GM18502 (cell line): ENCODE measurements at regions not wholly inside any gene's neighbourhood (a gene's known extent, or its start where the extent isn't known, plus 50 kb on each side); places are given as distances from the start of the nearest gene placed in this dataset.
"Not testable (repeated sequence)": the region's sequence is repeated elsewhere in the genome, so short reads cannot be mapped to it uniquely, and the experiment has no call there.

ENCODE experiments used
- ATAC-seq: cut with Tn5 transposase; IDR thresholded peaks from one replicate; pipeline ENCODE4 v1.9.1; 2021; ENCODE audit warnings: mild to moderate bottlenecking; ENCODE audit not compliant: unreplicated experiment, poor library complexity

DNA sequence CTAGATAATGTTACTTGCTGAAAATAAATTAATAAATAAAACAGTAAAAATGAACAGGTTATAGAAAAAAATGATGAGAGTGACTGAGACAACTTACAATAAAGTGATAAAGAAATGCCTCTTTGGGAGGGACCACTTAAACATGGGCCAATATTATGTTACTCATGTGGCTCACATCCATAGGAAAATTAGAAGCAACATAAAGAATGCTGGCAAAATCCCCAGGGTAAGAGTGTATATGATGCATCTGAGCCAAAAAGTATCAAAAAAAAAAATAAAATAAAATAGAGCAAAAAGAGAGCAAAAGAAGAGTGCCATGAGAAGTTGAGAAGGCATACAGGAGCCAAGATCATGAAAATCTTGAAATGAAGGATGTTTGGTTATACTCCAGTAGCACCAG lies 818.0 kb downstream of the LTN1 start:
- ATAC-seq: no peak

DNA sequence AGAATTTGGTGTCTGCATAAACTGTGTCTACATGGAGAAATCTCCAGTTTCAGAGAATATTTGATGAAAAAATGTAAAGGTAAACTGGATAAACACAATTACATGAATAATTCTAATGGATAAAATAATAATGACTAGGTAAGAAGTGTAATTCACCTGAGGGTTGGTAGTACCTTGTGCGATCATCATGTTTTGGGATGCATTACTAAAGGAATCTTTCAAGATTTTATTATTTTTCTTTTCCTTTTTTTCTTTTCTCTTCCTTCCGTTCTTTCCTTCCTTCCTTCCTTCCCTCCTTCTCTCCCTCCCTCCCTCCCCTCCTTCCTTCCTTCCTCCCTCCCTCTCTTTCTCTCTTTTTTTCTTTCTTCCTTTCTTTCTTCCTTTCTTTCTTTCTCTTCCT lies 818.7 kb downstream of the LTN1 start:
- ATAC-seq: no peak

DNA sequence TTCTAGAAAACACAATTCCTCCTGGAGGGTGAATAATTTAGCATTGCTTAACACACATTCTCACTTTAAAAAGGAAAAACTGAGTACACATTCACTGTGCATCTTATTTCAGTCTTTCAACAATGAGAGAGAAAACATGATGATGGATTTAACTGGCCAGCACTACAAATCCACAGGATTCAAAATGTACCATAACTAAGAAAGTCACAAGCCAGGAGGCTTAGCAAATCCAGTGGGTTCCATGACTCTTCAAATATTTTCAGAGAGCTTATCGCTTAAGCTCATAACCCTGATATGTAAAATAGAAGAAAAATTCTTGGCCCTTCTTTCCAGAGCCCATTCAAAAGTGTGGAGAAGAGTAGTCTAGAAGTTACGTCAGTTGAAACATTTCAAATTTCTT lies 820.3 kb downstream of the LTN1 start:
- no peak for ATAC-seq

DNA sequence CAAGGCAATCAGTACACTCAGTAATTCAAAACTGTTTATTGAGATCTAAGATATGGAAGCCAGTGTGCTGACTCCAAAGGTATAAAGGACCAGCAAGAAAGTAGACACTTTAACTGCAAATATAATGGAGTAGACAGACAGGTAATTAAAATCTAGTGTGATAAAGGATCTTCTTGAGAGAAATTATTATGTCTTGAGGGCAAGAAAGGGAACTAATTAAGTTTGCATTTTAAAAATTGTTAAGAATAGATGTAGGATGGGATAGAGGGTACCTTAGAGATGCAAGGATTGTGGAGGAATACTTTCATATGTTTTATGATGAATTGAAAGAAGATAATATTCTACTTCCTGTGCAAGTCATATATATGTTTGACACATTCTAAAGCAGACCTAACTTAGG lies 825.3 kb downstream of the LTN1 start:
- no peak for ATAC-seq

DNA sequence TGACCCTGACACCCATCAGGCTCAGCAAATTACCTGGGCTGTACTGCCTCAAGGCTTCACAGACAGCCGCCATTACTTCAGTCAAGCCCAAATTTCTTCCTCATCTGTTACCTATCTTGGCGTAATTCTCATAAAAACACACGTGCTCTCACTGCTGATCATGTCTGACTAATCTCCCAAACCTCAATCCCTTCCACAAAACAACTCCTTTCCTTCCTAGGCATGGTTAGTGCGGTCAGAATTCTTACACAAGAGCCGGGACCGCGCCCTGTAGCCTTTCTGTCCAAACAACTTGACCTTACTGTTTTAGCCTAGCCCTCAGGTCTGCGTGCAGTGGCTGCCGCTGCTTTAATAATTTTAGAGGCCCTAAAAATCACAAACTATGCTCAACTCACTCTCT lies 828.2 kb downstream of the LTN1 start:
- ATAC-seq: not testable (repeated sequence)

DNA sequence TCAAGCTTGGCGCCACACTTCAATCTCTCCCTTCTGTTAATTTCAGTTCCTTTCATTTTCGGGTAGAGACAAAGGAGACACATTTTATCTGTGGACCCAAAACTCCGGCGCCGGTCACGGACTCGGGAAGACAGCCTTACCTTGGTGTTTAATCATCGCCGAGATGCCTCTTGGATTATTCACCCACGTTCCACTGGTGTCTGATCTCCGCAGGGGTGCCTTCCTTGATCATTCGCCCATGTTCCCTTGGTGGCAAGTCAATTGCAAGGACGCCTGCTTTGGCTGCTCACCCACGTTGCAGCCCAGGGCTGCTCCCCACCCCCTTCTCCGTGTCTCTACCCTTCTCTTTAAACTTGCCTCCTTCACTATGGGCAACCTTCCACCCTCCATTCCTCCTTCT lies 830.6 kb downstream of the LTN1 start:
- ATAC-seq: not testable (repeated sequence)

DNA sequence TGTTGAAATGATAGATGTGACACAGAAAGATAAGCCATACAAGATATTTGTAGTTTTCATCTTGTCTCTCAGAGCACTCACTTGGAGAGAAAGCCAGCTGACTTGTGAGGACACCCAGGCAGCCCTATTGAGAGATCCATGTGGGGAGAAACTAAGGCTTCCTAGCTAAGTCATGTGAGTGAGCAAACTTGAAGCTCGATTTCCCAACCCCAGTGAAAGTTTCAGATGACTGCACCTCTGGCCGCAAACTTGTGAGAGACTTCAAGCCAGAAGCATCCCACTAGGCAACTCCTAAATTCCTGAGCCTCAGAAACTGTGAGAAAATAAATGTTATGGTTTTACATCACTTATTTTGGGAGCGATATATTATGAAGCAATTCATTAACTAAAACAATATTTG lies 832.3 kb downstream of the LTN1 start:
- ATAC-seq: no peak

DNA sequence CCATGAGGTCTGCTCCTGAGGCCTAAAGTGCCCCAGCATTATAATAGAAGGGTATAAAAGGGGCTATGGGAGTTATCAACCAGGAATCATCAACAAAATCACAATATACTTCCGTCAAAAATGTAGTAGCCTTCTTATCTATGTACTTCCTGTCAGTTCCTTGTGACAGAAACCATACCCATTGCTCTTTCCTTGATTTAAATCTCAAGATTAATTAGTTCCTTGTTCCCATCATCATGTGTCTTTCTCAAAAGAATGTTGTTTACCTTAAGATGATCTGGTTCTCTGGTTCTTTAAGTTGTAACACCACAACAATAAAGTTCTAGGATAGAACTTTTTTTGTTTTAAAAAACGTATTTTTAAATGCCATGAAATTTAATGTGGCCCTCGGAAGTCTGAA lies 833.3 kb downstream of the LTN1 start:
- no peak for ATAC-seq

DNA sequence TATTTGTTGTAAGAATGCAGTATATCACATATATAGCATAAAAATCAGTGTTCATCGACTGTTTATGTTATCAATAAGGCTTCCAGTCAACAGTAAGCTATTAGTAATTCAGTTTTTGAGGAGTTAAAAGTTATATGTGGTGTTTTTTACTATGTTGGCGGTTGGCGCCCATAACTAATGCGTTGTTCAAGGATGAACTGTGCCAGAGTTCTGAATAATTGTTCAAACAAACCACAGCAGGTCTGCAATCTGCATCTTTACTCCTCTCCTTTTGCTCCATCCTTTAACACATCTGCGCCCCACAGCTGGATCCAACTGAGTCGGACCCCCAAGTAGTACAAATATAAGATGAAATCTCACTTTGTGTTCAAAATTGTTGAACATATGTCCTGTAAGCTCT lies 836.1 kb downstream of the LTN1 start:
- no peak for ATAC-seq

DNA sequence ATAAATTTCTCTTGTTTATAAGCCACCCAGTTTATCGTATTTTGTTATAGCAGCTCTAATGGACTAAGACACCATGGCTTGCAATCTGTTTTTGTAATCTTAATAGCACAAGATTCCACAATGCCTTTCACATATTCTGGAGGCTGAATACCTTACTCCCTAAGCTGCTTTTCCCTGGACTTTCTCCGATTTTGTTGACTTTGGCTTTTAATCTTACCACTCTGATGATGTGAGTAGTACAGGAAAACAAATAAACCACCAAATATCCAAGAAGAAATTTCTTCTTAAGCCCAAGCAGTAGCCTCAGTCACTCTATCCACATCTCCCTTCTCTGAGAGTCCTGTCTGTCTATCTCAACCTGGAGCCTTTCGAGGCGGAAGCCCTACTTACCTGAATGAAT lies 838.6 kb downstream of the LTN1 start:
- ATAC-seq: no peak

DNA sequence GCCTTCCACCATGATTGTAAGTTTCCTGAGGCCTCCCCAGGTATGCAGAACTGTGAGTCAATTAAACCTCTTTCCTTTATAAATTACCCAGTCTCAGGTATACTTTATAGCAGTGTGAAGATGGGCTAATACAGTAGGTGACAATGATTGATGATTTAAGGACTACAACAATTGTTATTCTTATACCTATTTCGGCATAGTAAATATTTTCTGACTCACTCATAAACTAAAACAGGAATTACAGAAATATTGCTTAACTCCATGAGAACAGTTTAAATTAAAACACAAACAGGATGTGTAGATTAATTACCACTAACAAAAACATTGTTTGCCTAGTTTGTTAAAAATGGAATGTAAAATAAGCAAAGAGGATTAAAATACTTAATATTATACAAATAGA lies 839.9 kb downstream of the LTN1 start:
- no peak for ATAC-seq

DNA sequence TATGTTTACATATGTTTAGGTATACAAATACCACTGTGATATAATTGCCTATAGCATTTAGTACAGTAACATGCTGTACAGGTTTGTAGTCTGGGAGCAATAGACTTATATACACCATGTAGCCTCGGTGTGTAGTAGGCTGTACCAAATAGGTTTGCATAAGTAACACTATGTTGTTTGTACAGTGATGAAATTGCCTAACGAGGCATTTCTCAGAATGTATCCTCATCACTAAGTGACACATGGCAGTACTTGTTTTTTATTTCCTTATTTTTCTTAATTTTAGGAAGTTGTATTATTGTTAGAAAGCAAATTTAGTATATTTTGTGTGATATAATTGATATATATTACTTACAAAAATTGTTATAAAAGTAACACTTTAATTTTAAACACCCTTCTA lies 840.9 kb downstream of the LTN1 start:
- ATAC-seq: no peak

DNA sequence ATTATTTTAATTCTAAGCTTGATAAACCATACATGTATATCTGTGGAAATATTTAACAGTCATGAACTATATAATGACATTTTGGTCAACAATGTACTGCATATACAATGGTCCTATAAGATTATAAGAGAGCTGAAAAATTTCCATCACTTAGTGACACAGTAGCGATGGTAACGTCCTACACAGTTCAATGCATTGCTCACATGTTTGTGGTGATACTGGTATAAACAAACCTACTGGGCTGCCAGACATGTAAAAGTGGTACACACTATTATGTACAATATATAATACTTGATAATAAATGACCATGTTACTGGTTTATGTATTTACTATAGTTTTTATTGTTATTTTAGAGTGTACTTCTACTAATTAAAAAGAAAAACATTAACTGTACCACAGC lies 841.9 kb downstream of the LTN1 start:
- ATAC-seq: no peak

DNA sequence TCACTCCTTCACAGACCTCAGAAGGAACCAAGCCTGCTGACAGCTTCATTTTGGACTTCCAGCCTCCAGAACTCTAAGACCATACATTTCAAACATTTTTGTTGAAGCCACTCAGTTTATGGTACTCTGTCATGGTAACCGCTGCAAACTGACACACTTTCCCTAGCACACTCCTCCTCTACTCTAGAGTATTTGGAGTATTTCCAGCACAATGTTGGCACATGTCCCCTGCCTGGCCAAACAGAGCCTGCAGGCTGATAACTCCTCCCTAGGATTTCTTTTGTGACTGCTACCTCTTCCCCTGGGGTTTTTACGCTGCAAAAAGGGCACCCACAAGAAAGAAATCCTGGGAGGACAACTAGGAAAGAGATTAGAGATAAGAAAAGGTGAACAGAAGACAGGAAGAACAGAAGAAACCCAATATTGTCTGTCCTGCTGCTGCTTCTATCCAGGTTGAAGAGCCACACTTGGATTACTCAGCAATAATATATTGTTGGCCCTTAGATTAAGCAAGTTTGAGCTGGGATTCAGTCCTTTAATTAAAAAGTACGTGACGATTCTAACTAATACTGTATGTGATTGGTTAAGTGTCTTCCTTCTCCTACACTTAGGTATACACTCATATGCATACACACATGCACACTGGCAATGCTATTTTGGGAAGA lies 844.1 kb downstream of the LTN1 start:
- ATAC-seq: no peak

DNA sequence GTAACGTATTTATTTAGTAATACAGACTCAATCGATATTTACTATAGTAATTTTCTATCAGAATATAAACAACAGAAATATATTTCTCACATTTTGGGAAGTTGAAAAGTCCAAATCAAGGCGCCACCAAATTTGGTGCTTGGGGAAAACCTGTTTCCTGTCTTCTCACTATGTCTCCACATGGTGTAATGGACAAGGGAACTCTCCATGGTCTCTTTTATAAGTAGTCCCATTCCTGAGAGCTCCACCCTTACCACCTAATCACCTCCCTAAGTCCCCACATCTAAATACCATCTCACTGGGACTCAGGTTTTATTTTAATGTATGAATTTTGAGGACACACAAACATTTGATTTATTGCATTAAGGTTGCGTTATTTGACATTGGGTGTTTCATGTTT lies 848.0 kb downstream of the LTN1 start:
- ATAC-seq: no peak

DNA sequence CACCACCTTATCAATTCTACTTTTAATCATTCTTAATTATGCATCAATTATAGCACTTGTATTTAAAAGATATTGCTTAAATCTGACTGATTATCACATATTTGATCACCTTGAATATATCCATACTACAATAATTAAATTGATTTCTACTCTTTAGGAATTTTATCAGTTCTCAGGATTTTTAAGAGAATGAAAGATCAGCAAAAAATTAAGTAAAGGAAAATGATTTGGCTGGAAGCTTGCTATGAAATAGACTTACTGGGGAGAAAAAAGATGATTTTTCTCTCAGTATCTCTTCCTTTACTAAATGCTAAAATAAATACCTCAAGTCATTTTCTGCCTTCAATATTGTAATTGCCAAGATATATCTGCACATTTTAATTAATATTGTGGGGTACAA lies 848.6 kb downstream of the LTN1 start:
- no peak for ATAC-seq

DNA sequence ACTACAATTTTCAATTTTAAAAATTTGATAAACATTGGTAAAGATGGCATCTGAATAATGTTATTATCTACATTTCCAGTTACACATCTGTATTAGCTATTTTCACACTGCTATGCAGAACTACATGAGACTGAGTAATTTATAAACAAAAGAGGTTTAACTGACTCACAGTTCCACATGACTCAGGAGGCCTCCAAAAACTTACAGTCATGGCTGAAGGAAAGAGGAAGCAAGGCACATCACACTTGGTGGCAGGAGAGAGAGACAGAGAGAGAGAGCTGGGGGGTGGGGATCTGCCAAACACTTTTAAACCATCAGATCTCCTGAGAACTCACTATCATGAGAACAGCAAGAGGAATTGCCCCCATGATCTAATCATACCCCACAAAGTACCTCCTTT lies 850.0 kb downstream of the LTN1 start:
- ATAC-seq: no peak

DNA sequence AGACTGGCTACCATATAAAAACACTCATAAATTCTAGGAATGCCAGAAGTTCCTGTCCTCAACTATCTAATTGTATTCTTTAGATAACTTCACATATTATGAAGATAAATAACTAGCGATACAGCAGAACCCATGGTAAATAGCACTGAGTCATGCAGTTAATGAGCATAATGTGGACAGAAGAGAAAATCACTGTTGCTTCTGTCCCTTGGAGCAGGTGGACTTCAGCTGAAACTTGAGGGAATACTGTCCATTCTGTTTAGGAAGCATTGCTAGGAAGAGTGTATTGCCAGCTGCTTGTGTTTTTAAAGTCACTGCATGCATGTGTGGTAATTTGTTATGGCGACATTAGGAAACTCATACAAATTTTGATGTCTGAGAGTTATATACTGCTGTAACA lies 854.4 kb downstream of the LTN1 start:
- no peak for ATAC-seq

DNA sequence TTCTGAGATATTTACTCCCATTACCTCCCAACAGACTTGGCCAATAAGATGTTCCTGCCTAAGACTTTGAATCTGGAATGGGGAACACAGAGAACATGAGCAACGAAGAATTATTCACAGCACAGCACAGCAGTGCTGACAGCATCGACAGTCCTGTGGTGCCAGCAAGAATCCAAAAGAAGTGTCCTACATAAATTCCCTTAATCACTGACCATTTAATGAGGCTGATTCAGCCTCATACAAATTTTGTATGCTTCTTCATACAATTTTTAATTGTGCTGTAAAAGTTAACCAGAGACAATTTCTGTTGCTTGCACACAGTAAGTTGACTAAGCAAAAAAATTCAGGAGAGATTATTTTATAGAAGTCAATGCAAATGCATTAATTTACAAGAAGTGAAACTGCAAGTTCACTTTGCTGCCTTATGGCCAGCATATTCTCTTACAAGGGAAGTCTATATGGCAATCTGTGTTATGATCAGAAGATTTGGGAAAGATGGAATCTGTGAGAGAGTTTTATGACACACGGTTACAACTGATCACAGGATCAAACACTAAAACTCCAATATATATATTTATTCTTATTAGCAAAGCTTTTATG lies 855.9 kb downstream of the LTN1 start:
- ATAC-seq: no peak

DNA sequence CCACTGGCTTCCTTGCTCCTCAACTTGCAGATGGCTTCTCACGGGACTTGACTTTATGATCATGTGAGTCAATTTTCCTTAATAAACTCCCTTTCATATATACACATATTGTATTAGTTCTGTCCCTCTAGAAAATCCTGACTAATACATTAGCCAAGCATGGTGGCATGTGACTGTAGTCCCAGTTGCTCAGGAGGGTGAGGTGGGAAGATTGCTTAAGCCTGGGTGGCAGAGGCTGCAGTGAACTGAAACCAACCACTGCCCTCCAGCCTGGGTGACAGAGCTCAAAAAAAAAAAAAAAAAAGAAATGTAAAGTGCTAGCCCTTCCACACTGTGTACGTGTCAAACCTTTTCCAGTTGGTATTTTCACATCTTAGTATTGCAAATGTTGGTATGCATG lies 857.0 kb downstream of the LTN1 start:
- ATAC-seq: no peak

DNA sequence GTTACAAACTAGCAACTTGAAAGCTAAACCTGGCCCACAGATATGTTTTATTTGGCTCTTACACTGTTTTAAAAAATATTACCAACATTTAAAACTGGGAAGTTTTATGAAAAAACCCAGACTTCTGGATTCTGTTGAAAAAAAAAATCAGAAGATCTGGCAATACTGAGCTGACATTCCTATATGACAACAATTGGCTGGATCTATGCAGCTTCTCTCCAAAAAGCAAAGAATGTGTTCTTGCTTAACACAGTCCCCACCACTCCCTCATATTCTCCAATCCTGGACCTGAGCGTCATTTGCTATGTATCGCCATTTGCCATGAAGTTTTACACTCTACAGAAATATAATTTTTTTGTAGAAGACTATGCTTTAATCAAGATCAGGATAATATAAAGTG lies 859.6 kb downstream of the LTN1 start:
- ATAC-seq: no peak

DNA sequence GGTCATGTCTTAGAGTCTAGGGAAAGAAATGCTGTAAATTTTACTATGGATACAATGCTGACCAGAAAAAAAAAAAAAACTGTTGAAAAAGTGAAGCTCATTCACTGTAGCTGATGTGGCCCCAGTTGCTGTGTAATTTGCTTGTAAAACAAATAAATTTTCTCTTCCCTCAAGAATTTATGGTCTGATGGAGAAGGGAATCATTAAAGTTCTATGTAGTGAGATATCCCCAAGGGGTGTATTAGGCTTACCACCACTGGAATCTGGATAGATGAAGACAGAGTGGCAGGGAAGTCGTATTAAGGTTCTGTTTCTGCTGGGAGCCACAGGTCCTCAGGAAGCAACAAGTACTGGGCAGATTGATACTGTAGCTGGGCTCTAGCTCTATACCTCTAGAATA lies 860.0 kb downstream of the LTN1 start:
- no peak for ATAC-seq
